ENCODE measurements at regions not wholly inside any gene's neighbourhood (a gene's known extent, or its start where the extent isn't known, plus 50 kb on each side); places are given as distances from the start of the nearest gene placed in this dataset.

- TF ChIP-seq CTCF (IDR thresholded peaks at IDR 0.05 in 4 of 5, conservative IDR thresholded peaks at IDR 0.05 in 1 of 5) (no peak), POLR2A (IDR thresholded peaks at IDR 0.05) (no peak)
Measured at GRCh38 chr11:90756617-90757016, 533.8 kb upstream of the CHORDC1 start.
